Sigmoid colon (tissue), 6 donors: ENCODE measurements at regions not wholly inside any gene's neighbourhood (a gene's known extent, or its start where the extent isn't known, plus 50 kb on each side); places are given as distances from the start of the nearest gene placed in this dataset.
"Not testable (repeated sequence)": the region's sequence is repeated elsewhere in the genome, so short reads cannot be mapped to it uniquely, and the experiment has no call there.

ENCODE experiments used
- DNase-seq: peaks from one replicate; pipeline ENCODE4 v3.0.0-alpha.2; 2019
- H3K27ac ChIP-seq, 4 donors: fragments of 200-600 bp; sonication (generic); one replicate each; pipeline ENCODE4 v1.5.1; 2016 to 2019; ENCODE audit warnings: mild to moderate bottlenecking in 1 of 4
- H3K27me3 ChIP-seq, 3 donors: fragments of 200-600 bp; sonication (generic); one replicate each; pipeline ENCODE4 v1.5.1; 2019; ENCODE audit warnings: mild to moderate bottlenecking in 1 of 3
- H3K36me3 ChIP-seq, 4 donors: fragments of 200-600 bp; sonication (generic); one replicate each; pipeline ENCODE4 v1.5.1; 2016 to 2019
- H3K4me1 ChIP-seq, 4 donors: fragments of 200-600 bp; sonication (generic); one replicate each; pipeline ENCODE4 v1.5.1; 2017 to 2019
- H3K4me3 ChIP-seq, 4 donors: fragments of 200-600 bp; sonication (generic); one replicate each; pipeline ENCODE4 v1.5.1; 2017 to 2019; ENCODE audit warnings: mild to moderate bottlenecking in 2 of 4, moderate library complexity in 1 of 4
- H3K9me3 ChIP-seq, 4 donors: fragments of 200-600 bp in 3 of 4; sonication (generic) in 3 of 4; one replicate each; pipeline versions ENCODE4 v1.5.1 to v1.6.1; 2013 to 2019
- CTCF ChIP-seq, 4 experiments: fragments of 450-650 bp in 3 of 4; fragments of 200-600 bp in 1 of 4; IDR thresholded peaks; one replicate each; pipeline ENCODE4 v1.5.1; 2016 to 2019; ENCODE audit warnings: antibody characterized with exemption in 4 of 4, mild to moderate bottlenecking in 3 of 4, moderate library complexity in 2 of 4
- EP300 ChIP-seq, 4 donors: sonication (generic); formaldehyde crosslinking; IDR thresholded peaks; one replicate each; pipeline ENCODE4 v1.6.1; 2017; ENCODE audit warnings: antibody characterized with exemption in 4 of 4
- POLR2A ChIP-seq, 2 donors: fragments of 450-650 bp; IDR thresholded peaks; one replicate each; pipeline ENCODE4 v1.6.1; 2016; ENCODE audit warnings: antibody characterized with exemption in 2 of 2, mild to moderate bottlenecking in 2 of 2, moderate library complexity in 2 of 2
- POLR2AphosphoS5 ChIP-seq, 4 donors: sonication (generic); formaldehyde crosslinking; IDR thresholded peaks; one replicate each; pipeline ENCODE4 v1.6.1; 2017; ENCODE audit warnings: antibody characterized with exemption in 4 of 4
- WGBS, 2 donors: extraction: QIAGEN DNeasy Blood & Tissue Kit; methylation state at CpG; one replicate each; pipeline ENCODE4 v1.1.7; 2013; 5-methylcytosine and 5-hydroxymethylcytosine counted together
- intact Hi-C: fragments of 100-400 bp; cut with DNase I; formaldehyde crosslinking; loops from one replicate; pipeline ENCODE4 v1.15.1; 2023
- donor health status: healthy with polysubstance abuse.
- donor health status: healthy.

GRCh38 chr14:97806891-97807290 is 1009.7 kb downstream of the VRK1 start:
- no peaks in the 10 kb centered on the region for H3K36me3 ChIP-seq
- H3K9me3 ChIP-seq, result no peaks in the 10 kb centered on the region
- no peak for DNase-seq
- no peaks in the 10 kb centered on the region for H3K4me1 ChIP-seq
- WGBS, 2 donors, result 85 to 92% methylated on average over 9 of the region's 9 CpGs
- TF ChIP-seq EP300 (IDR thresholded peaks at IDR 0.05) (no peak), CTCF (IDR thresholded peaks at IDR 0.05) (no peak), POLR2A (IDR thresholded peaks at IDR 0.05) (no peak), POLR2AphosphoS5 (IDR thresholded peaks at IDR 0.05) (no peak)
- H3K4me3 ChIP-seq, result no peak overlapping the region
- no peaks in the 10 kb centered on the region for H3K27me3 ChIP-seq
- H3K27ac ChIP-seq, result no peak overlapping the region
- intact Hi-C loops, result no loop called here

GRCh38 chr14:97808541-97808940 is 1011.4 kb downstream of the VRK1 start:
- H3K27ac ChIP-seq, H3K4me3 ChIP-seq, H3K27me3 ChIP-seq, H3K36me3 ChIP-seq, H3K9me3 ChIP-seq, intact Hi-C loops, DNase-seq, H3K4me1 ChIP-seq: not testable (repeated sequence)
- WGBS, 2 donors, result 95% methylated on average over 4 of the region's 4 CpGs

GRCh38 chr14:97813556-97813955 is 1016.4 kb downstream of the VRK1 start:
- H3K27ac ChIP-seq, result no peak overlapping the region
- H3K27me3 ChIP-seq, result no peaks in the 10 kb centered on the region
- intact Hi-C loops, result no loop called here
- no peak overlapping the region for H3K4me3 ChIP-seq
- 95 to 97% methylated on average over 5 of the region's 5 CpGs for WGBS, 2 donors
- H3K9me3 ChIP-seq, result no peaks in the 10 kb centered on the region
- TF ChIP-seq CTCF (IDR thresholded peaks at IDR 0.05) (no peak), POLR2A (IDR thresholded peaks at IDR 0.05) (no peak), POLR2AphosphoS5 (IDR thresholded peaks at IDR 0.05) (no peak), EP300 (IDR thresholded peaks at IDR 0.05) (no peak)
- H3K36me3 ChIP-seq, result no peaks in the 10 kb centered on the region
- no peaks in the 10 kb centered on the region for H3K4me1 ChIP-seq
- no peak for DNase-seq

DNA sequence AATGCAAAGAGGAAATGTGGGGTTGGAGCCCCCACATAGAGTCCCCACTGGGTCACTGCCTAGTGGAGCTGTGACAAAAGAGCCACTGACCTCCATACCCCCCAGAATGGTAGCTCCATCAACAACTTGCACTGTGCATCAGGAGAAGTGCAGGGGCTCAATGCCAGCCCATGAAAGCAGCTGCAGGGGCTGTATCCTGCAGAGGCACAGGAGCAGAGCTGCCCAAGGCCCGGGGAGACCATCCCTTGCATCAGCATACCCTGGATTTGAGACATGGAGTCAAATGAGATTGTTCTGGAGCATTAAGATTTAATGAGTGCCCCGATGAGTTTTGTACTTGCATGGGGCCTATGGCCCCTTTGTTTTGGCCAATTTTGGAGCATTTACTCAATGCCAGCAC is 1023.6 kb downstream of the VRK1 start:
- Histone ChIP-seq H3K4me3 (no peak overlapping the region), H3K36me3 (no peaks in the 10 kb centered on the region), H3K4me1 (no peaks in the 10 kb centered on the region)

DNA sequence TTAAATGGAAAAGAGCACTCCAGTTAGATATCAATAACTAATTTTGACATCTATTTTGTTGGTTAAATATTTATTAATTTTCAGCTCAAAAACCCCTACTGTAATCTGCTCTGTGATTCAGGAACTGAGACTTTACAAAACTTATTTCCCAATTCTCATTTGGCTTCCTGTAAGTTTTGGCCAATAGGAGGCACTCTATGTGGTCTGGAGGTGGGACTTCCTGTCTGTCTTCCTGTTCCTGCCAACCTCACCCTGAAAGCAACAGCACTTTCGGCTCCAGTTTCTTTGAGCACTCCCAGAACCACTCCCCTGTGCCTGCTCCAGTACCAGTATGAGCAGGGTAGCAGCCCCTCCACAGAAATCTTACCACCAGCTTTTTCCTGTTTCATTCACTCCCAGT is 1027.0 kb downstream of the VRK1 start:
- Histone ChIP-seq H3K27me3 (no peaks in the 10 kb centered on the region), H3K4me1 (no peaks in the 10 kb centered on the region), H3K4me3 (no peak overlapping the region), H3K36me3 (no peaks in the 10 kb centered on the region), H3K27ac (no peak overlapping the region), H3K9me3 (no peaks in the 10 kb centered on the region)
- WGBS, 2 donors, result 0 to 38% methylated on average over 1 of the region's 1 CpG
- no peak for TF ChIP-seq POLR2AphosphoS5 (IDR thresholded peaks at IDR 0.05)
- DNase-seq, result no peak
- intact Hi-C loops, result no loop called here

More for the DNA sequence above, 1023.6 kb downstream of the VRK1 start:
- no peaks in the 10 kb centered on the region for H3K9me3 ChIP-seq
- no peak overlapping the region for H3K27ac ChIP-seq
- TF ChIP-seq POLR2AphosphoS5 (IDR thresholded peaks at IDR 0.05) (no peak), EP300 (IDR thresholded peaks at IDR 0.05) (no peak), POLR2A (IDR thresholded peaks at IDR 0.05) (no peak), CTCF (IDR thresholded peaks at IDR 0.05) (no peak)
- no peaks in the 10 kb centered on the region for H3K27me3 ChIP-seq
- DNase-seq, result no peak
- WGBS, 2 donors, result 56 to 71% methylated on average over 2 of the region's 2 CpGs
- intact Hi-C loops, result no loop called here

GRCh38 chr14:97827746-97828145 is 1030.6 kb downstream of the VRK1 start:
- intact Hi-C loops, result no loop called here
- Histone ChIP-seq H3K27me3 (peaks cover 0 to 3% (median 0%) of the 10 kb centered on the region in 3 donors), H3K4me1 (no peaks in the 10 kb centered on the region), H3K36me3 (no peaks in the 10 kb centered on the region), H3K9me3 (no peaks in the 10 kb centered on the region), H3K4me3 (no peak overlapping the region), H3K27ac (no peak overlapping the region)
- WGBS, 2 donors, result 77 to 80% methylated on average over 3 of the region's 3 CpGs
- TF ChIP-seq POLR2AphosphoS5 (IDR thresholded peaks at IDR 0.05) (no peak), POLR2A (IDR thresholded peaks at IDR 0.05) (no peak), EP300 (IDR thresholded peaks at IDR 0.05) (no peak), CTCF (IDR thresholded peaks at IDR 0.05) (no peak)
- no peak for DNase-seq
